ENCODE measurements at regions not wholly inside any gene's neighbourhood (a gene's known extent, or its start where the extent isn't known, plus 50 kb on each side); places are given as distances from the start of the nearest gene placed in this dataset.

DNA sequence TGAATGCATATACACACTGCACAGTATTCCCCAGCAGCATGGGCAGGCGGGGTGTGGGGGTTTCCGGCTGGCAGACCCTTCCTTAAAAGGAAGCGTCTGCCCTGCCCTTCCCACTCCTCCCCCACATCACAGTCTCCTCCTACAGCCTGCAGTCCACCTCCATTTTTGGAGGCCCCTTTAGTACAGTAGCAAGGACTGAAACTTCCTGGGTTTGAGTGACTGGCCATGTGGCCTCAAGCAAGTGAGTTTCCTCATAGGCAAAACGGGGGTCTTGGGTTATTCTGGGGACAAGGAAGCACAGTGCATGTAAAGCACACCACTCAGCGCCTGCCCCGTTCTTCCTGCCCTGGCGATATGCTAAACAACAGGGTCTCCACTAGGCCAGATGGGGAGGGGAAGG is 62.1 kb upstream of the COL13A1 start:
- TF ChIP-seq POLR2AphosphoS5 (IDR thresholded peaks at IDR 0.05) (no peak), POLR2A (IDR thresholded peaks at IDR 0.05) (no peak)
- TF ChIP-seq, protein P1, sequence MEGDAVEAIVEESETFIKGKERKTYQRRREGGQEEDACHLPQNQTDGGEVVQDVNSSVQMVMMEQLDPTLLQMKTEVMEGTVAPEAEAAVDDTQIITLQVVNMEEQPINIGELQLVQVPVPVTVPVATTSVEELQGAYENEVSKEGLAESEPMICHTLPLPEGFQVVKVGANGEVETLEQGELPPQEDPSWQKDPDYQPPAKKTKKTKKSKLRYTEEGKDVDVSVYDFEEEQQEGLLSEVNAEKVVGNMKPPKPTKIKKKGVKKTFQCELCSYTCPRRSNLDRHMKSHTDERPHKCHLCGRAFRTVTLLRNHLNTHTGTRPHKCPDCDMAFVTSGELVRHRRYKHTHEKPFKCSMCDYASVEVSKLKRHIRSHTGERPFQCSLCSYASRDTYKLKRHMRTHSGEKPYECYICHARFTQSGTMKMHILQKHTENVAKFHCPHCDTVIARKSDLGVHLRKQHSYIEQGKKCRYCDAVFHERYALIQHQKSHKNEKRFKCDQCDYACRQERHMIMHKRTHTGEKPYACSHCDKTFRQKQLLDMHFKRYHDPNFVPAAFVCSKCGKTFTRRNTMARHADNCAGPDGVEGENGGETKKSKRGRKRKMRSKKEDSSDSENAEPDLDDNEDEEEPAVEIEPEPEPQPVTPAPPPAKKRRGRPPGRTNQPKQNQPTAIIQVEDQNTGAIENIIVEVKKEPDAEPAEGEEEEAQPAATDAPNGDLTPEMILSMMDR (IDR thresholded peaks at IDR 0.05) = no peak

Measured in prostate gland (tissue), 2 donors.